Stomach smooth muscle (tissue), 2 donors: ENCODE measurements at regions not wholly inside any gene's neighbourhood (a gene's known extent, or its start where the extent isn't known, plus 50 kb on each side); places are given as distances from the start of the nearest gene placed in this dataset.
"Not testable (repeated sequence)": the region's sequence is repeated elsewhere in the genome, so short reads cannot be mapped to it uniquely, and the experiment has no call there.

Experiments used
- H3K27ac ChIP-seq: one replicate; pipeline ENCODE4 v1.7.0; 2013; ENCODE audit warnings: mild to moderate bottlenecking, low read length, inconsistent platforms
- H3K27me3 ChIP-seq, 2 donors: one replicate each; pipeline ENCODE4 v1.7.0; 2013; ENCODE audit warnings: low read length in 2 of 2; ENCODE audit not compliant: insufficient read depth in 2 of 2, control insufficient read depth in 1 of 2
- H3K36me3 ChIP-seq, 2 donors: one replicate each; pipeline ENCODE4 v1.7.0; 2013; ENCODE audit warnings: low read length in 2 of 2; ENCODE audit not compliant: control insufficient read depth in 2 of 2, insufficient read depth in 2 of 2
- H3K4me1 ChIP-seq: one replicate; pipeline ENCODE4 v1.7.0; 2013; ENCODE audit warnings: low read length; ENCODE audit not compliant: control insufficient read depth, insufficient read depth
- H3K4me3 ChIP-seq, 2 donors: one replicate each; pipeline ENCODE4 v1.7.0; 2013; ENCODE audit warnings: low read length in 2 of 2
- H3K9ac ChIP-seq, 2 donors: one replicate each; pipeline ENCODE4 v1.7.0; 2013; ENCODE audit warnings: low read length in 2 of 2, mild to moderate bottlenecking in 1 of 2
- H3K9me3 ChIP-seq, 2 donors: one replicate each; pipeline ENCODE4 v1.7.0; 2013; ENCODE audit warnings: low read length in 2 of 2; ENCODE audit not compliant: control insufficient read depth in 2 of 2
- donor health status: healthy.
- donor health status: Pancreatic carcinoma.

DNA sequence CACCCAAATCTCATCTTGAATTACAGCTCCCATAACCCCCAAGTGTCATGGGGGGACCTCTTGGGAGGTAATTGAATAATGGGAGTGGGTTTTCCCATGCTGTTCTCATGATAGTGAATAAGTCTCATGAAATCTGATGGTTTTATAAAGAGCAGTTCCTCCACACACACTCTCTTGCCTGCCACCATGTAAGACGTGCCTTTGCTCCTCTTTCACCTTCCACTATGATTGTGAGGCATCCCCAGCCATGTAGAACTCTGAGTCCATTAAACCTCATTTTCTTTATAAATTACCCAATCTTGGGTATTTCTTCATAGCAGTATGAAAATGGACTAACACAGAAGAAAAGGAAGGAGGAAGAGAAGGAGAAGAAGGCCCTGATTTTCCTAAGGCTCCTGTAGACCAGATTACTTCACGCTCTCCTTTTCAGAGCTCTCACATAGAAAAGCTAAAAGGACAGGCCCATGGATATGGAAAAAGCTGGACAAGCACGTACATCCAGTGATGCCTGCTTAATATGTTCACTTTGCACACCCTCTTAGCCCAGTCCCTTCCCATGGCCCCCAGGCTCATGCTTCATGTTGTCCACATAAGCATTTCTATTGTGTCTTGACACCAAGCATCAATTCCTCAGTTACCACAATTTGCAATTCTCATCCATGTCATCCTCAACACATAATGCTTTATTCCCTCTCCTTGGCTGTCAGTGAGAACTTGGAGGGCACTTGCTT, 354.8 kb downstream of the CD83 start:
- Histone ChIP-seq H3K27me3 (no peaks in the 10 kb centered on the region), H3K4me1 (peaks cover 21% of the 10 kb centered on the region), H3K9me3 (peaks cover 5% of the 10 kb centered on the region in 2 donors), H3K4me3 (no peak overlapping the region), H3K36me3 (no peaks in the 10 kb centered on the region), H3K9ac (no peak overlapping the region), H3K27ac (no peak overlapping the region)

DNA sequence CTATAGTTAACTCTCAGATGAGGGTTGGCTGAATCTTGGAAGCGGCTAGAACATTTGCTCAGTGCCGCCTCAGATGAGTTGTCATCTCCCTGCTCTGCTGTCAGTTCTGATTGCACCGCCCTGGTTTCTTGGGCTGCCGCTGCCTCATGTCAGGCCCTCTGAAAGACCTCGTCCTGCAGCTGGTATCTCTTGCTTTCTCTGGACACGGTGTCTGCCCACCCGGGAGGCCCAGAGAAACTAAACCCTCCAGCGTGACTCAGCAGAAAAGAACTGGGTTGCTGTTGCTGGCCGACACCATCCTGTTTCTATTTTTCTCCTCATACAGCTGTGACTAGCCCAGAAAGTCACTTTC, 355.4 kb downstream of the CD83 start:
- Histone ChIP-seq H3K4me3 (no peak overlapping the region), H3K27me3 (no peaks in the 10 kb centered on the region), H3K9me3 (peaks cover 5% of the 10 kb centered on the region in 2 donors), H3K9ac (no peak overlapping the region), H3K27ac (no peak overlapping the region), H3K4me1 (peaks cover 26% of the 10 kb centered on the region), H3K36me3 (no peaks in the 10 kb centered on the region)

DNA sequence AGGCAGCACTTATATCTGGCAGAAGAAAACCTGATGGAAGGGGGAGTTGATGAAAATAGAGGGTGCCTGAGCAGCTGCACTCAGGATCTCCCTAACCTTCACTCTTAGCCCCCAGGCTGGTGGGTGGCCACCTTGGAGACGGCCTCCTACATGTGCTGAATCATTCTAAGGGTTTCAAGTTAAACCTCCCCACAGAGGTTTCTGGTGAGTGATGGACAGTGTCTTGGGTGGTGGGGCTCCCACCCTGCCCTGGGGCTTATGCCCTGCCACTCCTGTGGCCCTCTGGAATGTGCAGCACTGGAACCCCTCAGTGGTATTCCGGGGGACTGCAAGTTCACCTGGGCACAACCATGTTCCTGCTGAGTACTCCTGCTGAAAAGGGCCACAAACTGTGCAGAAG, 357.2 kb downstream of the CD83 start:
- no peaks in the 10 kb centered on the region for H3K9me3 ChIP-seq
- peaks cover 25% of the 10 kb centered on the region for H3K4me1 ChIP-seq
- H3K27me3 ChIP-seq, result no peaks in the 10 kb centered on the region
- no peak overlapping the region for H3K4me3 ChIP-seq
- H3K36me3 ChIP-seq, result no peaks in the 10 kb centered on the region
- no peak overlapping the region for H3K27ac ChIP-seq
- H3K9ac ChIP-seq, result no peak overlapping the region

DNA sequence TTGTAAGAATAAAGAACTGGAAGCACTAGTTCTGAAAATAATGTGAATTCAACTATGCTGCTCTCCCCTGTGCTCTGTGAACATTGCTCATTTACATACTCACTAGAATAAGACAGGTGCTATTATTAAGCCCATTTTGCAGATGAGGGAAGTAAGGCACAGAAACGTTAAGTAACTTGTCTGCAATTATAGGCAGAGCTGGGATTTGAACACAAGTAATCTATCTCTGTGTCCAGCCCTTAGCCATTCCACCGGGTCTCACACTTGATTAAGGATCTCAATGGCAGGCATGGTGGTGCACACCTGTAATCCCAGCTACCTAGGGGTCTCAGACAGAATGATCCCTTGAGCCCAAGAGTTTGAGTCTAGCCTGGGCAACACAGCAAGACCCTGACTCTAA, 357.7 kb downstream of the CD83 start:
- H3K27me3 ChIP-seq, result no peaks in the 10 kb centered on the region
- peaks cover 25% of the 10 kb centered on the region for H3K4me1 ChIP-seq
- no peak overlapping the region for H3K9ac ChIP-seq
- H3K36me3 ChIP-seq, result no peaks in the 10 kb centered on the region
- H3K4me3 ChIP-seq, result no peak overlapping the region
- no peaks in the 10 kb centered on the region for H3K9me3 ChIP-seq
- H3K27ac ChIP-seq, result no peak overlapping the region

DNA sequence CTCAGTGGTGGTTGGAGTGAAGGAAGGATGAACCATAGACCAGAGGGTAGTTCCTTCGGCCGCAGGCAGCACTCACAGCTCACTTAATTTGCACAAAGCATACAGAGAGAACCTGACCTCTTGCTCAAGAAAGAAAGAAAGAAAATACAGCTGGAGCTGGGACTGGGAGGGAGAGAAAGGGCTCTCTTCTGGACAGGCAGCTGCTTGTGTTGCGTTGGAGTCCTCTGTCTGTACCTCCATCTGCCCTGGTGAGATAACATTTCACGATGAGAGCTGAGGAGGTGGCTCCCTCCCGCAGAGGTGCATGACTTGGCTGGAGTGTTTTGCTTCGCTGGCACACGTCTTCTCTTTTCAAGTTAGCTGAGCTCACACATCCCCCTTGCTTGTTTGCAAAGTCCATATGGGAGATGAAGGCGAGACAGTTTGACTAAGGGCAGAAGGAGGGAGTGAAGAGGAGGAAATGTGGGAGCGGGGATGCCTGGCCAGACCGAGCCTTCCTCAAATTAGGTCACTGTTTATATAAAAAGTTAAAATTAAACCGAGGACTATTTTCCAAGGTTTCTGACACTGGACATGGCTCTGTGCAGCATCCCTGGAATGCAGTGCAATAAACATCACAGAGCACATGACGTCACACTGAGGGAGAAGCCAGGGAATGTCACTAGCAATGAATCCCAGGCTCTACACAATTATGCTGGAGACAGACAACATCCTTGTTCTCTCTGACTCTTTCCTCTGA, 359.4 kb downstream of the CD83 start:
- Histone ChIP-seq H3K27me3 (no peaks in the 10 kb centered on the region), H3K27ac (peak overlapping the region; percentile 80), H3K9ac (peak overlapping the region in 1 of 2 donors; percentile 62), H3K9me3 (no peaks in the 10 kb centered on the region), H3K36me3 (no peaks in the 10 kb centered on the region), H3K4me3 (peak overlapping the region; percentile 17 to 66), H3K4me1 (peaks cover 25% of the 10 kb centered on the region)

DNA sequence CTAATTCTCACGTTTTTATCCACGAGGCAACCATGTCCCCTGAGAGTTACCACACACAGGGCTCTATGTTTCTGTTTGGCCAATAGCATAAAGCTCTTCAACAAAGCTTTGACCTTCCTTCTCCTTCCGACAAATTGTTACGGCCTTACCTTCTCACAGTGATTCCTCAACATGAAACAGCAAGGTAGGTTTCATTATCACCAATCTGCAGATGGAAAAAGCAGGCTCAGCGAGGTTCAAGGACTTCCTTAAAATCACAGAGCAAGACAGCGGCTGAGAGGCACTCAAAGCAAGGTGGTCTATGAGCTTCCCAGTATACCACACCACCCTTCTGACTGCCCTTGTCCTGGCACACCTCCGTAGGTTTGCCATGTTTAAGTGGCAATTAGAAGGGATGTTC, 360.0 kb downstream of the CD83 start:
- Histone ChIP-seq H3K4me3 (no peak overlapping the region), H3K27ac (peak overlapping the region; percentile 80)

DNA sequence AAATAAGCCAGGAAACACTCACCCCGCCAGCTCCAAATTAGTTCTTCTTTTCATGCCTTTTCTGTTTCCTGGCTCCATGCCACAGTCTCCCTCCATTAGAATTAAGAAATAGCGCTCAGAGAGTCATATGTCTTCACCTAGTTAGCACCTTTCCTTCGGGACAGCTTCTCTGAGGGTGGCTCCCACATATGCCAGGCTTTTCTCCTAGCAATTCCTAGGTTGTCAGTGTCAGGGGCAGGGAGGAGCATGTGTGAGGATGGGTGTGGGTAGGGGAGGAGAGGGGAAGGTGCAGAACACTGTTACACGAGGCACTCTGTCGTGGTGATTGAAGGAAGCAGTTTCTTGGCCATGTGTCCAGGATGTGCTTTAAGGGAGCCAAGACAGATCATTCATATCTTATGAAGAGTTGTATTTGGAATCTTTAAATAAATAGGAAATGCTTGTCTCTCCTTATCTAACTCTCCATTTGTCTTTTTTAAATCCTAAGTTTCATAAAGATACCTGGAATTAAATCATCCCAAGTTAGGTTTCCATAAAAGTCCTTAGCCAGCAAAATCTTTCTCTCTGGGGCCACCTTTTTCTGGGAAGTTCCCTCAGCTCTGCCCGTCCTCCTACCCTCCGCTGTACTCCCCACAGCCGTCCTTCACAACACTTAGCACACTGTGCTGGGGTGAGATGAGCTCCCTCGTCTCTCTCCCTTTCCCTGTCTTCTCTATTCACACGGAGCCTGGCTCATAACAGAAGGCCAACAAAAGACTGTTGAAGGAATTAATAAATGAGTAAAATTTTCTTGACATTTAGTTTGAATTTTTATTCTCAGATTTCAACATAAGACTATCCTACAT, 361.0 kb downstream of the CD83 start:
- Histone ChIP-seq H3K27ac (peak overlapping the region; percentile 80), H3K4me1 (peaks cover 25% of the 10 kb centered on the region), H3K36me3 (no peaks in the 10 kb centered on the region), H3K9ac (no peak overlapping the region), H3K4me3 (no peak overlapping the region), H3K27me3 (no peaks in the 10 kb centered on the region), H3K9me3 (no peaks in the 10 kb centered on the region)

More for the DNA sequence above, 360.0 kb downstream of the CD83 start:
- H3K9ac ChIP-seq, result peak overlapping the region in 1 of 2 donors; percentile 62
- peaks cover 25% of the 10 kb centered on the region for H3K4me1 ChIP-seq
- no peaks in the 10 kb centered on the region for H3K9me3 ChIP-seq
- H3K27me3 ChIP-seq, result no peaks in the 10 kb centered on the region
- no peaks in the 10 kb centered on the region for H3K36me3 ChIP-seq

DNA sequence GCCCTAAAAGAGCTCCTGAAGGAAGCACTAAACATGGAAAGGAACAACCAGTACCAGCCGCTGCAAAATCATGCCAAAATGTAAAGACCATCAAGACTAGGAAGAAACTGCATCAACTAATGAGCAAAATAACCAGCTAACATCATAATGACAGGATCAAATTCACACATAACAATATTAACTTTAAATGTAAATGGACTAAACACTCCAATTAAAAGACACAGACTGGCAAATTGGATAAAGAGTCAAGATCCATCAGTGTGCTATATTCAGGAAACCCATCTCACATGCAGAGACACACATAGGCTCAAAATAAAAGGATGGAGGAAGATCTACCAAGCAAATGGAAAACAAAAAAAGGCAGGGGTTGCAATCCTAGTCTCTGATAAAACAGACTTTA, 364.4 kb downstream of the CD83 start:
- H3K4me3 ChIP-seq, H3K36me3 ChIP-seq, H3K27me3 ChIP-seq, H3K27ac ChIP-seq, H3K9ac ChIP-seq, H3K9me3 ChIP-seq: not testable (repeated sequence)
- peaks cover 13% of the 10 kb centered on the region for H3K4me1 ChIP-seq

DNA sequence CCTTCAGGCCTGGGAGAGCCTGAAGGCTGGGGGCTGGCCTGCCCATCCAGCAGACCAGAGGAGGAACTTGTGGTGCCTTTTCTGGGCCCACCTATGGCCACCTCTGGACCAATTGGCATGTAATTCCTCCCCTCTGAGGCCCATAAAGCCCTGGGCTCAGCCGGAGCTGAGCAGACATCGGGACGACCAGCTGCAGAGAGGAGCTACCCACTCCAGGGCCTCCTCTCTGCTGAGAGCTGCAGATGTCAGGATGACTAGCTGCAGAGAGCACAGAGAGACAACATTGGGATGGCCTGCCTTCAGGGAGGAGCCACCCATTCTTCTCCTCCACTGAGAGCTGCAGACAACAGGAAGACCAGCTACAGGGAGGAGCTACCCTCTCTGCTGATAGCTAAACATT, 370.1 kb downstream of the CD83 start:
- Histone ChIP-seq H3K9ac (no peak overlapping the region), H3K36me3 (no peaks in the 10 kb centered on the region), H3K4me1 (no peaks in the 10 kb centered on the region), H3K27ac (no peak overlapping the region), H3K27me3 (no peaks in the 10 kb centered on the region), H3K9me3 (no peaks in the 10 kb centered on the region), H3K4me3 (no peak overlapping the region)

DNA sequence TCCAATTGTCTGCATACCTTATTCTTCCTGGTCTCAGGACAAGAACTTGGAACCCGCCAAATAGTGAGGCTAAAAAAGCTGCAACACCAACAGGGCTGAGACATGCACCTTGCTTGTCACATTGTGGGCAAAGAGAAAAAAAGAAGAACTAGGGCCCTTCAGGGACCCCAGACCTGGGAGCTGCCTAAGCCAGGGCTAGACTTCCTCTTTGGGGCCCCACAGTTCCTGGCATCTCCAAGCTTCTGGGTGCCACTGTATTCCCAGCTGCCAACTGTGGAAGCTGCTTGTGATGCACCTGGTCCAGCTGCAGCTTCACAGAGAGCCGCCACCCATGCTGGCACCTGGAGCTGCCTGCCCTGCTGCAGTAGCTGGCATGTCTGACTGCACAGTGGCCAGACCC, 370.6 kb downstream of the CD83 start:
- no peaks in the 10 kb centered on the region for H3K9me3 ChIP-seq
- no peak overlapping the region for H3K4me3 ChIP-seq
- no peaks in the 10 kb centered on the region for H3K36me3 ChIP-seq
- no peaks in the 10 kb centered on the region for H3K4me1 ChIP-seq
- no peaks in the 10 kb centered on the region for H3K27me3 ChIP-seq
- no peak overlapping the region for H3K9ac ChIP-seq
- H3K27ac ChIP-seq, result no peak overlapping the region
